Body of pancreas (tissue), 4 donors: ENCODE measurements at regions not wholly inside any gene's neighbourhood (a gene's known extent, or its start where the extent isn't known, plus 50 kb on each side); places are given as distances from the start of the nearest gene placed in this dataset.

Experiments
- ATAC-seq: fragments of 150-250 bp; one replicate; pipeline ENCODE4 v1.9.1; 2016
- DNase-seq, 4 donors: peaks; one replicate each; pipeline ENCODE4 v3.0.0-alpha.2; 2019
- H3K27ac ChIP-seq, 4 donors: fragments of 200-600 bp; sonication (generic); 1 replicate in 3 of 4; 2 replicates in 1 of 4; pipeline versions ENCODE4 v1.5.1 to v1.6.1; 2016 to 2019; ENCODE audit warnings: mild to moderate bottlenecking in 1 of 4, mixed read lengths in 1 of 4, moderate library complexity in 1 of 4
- H3K27me3 ChIP-seq, 2 donors: fragments of 200-600 bp; sonication (generic); one replicate each; pipeline ENCODE4 v1.6.0; 2016; ENCODE audit warnings: mild to moderate bottlenecking in 1 of 2
- H3K36me3 ChIP-seq, 2 donors: fragments of 200-600 bp; sonication (generic); replicated peaks in 1 of 2; 2 replicates each; pipeline ENCODE4 v1.5.1; 2016; ENCODE audit warnings: low read depth in 2 of 2; ENCODE audit not compliant: insufficient read depth in 1 of 2
- H3K4me1 ChIP-seq: fragments of 200-600 bp; sonication (generic); one replicate; pipeline ENCODE4 v1.6.0; 2016
- H3K4me3 ChIP-seq, 2 donors: fragments of 200-600 bp; sonication (generic); 1 replicate in 1 of 2; 2 replicates in 1 of 2; pipeline ENCODE4 v1.5.1; 2016 to 2019
- H3K9me3 ChIP-seq, 3 donors: fragments of 200-600 bp; sonication (generic); 1 replicate in 2 of 3; 2 replicates in 1 of 3; pipeline ENCODE4 v1.5.1; 2016
- CTCF ChIP-seq, 7 experiments: fragments of 450-650 bp in 4 of 7; fragments of 200-600 bp in 3 of 7; sonication (generic) in 3 of 7; IDR thresholded peaks; one replicate each; pipeline ENCODE4 v1.5.1; 2016 to 2019; ENCODE audit warnings: antibody characterized with exemption in 7 of 7
- POLR2A ChIP-seq, 3 donors: fragments of 450-650 bp; IDR thresholded peaks; one replicate each; pipeline ENCODE4 v1.6.1; 2016; ENCODE audit warnings: antibody characterized with exemption in 3 of 3, mild to moderate bottlenecking in 2 of 3
- WGBS, 2 donors: methylation state at CpG; one replicate each; pipeline ENCODE4 v1.1.5; 2017; 5-methylcytosine and 5-hydroxymethylcytosine counted together
- intact Hi-C: fragments of 100-400 bp; cut with DNase I; formaldehyde crosslinking; loops from one replicate; pipeline ENCODE4 v1.15.1; 2023

- no peak for TF ChIP-seq CTCF (IDR thresholded peaks at IDR 0.05)
- no peak for TF ChIP-seq POLR2A (IDR thresholded peaks at IDR 0.05)
- WGBS, 2 donors: 66 to 74% methylated on average over 3 of the region's 3 CpGs
- intact Hi-C loops: no loop called here
These were observed 554.8 kb upstream of the PABPC4L start for GRCh38 chr4:134756421-134756820.

GRCh38 chr4:134754301-134755019 lies 552.9 kb upstream of the PABPC4L start:
- H3K27me3 ChIP-seq: no peaks in the 10 kb centered on the region
- H3K4me3 ChIP-seq: no peak overlapping the region
- no peak for DNase-seq
- intact Hi-C loops: no loop called here
- 51 to 56% methylated on average over 6 of the region's 6 CpGs for WGBS, 2 donors
- H3K27ac ChIP-seq: no peak overlapping the region
- no peaks in the 10 kb centered on the region for H3K4me1 ChIP-seq
- TF ChIP-seq POLR2A (IDR thresholded peaks at IDR 0.05) (no peak), CTCF (IDR thresholded peaks at IDR 0.05) (no peak)
- ATAC-seq: no peak
- no peaks in the 10 kb centered on the region for H3K36me3 ChIP-seq
- no peaks in the 10 kb centered on the region for H3K9me3 ChIP-seq

More at GRCh38 chr4:134756421-134756820, 554.8 kb upstream of the PABPC4L start:
- Histone ChIP-seq H3K4me1 (no peaks in the 10 kb centered on the region), H3K4me3 (no peak overlapping the region), H3K9me3 (no peaks in the 10 kb centered on the region), H3K27ac (no peak overlapping the region), H3K27me3 (no peaks in the 10 kb centered on the region), H3K36me3 (no peaks in the 10 kb centered on the region)
- no peak for ATAC-seq
- DNase-seq: no peak

DNA sequence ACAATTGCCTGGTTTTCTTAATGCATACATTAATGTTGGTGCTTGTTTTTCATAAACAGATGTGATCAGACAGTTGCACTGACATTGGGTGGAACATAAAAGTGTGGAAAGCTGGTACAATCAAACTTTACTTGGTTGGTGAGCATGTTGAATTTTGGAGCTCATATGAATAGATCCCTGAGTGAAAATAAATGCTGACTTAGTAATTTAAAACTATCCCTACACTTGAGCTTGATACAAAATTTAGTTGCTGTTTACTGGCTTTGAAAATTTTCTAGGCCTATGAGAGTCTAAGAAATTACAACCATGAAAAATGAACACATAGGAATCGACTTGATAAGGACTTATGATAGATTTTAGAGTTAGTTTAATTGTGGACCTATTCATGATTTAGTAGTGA lies 551.8 kb upstream of the PABPC4L start:
- H3K4me3 ChIP-seq: no peak overlapping the region
- TF ChIP-seq POLR2A (IDR thresholded peaks at IDR 0.05): no peak
- TF ChIP-seq CTCF (IDR thresholded peaks at IDR 0.05): no peak
- WGBS, 2 donors: 46 to 48% methylated on average over 1 of the region's 1 CpG
- no peaks in the 10 kb centered on the region for H3K27me3 ChIP-seq
- intact Hi-C loops: no loop called here
- ATAC-seq: no peak
- H3K4me1 ChIP-seq: no peaks in the 10 kb centered on the region
- no peaks in the 10 kb centered on the region for H3K36me3 ChIP-seq
- DNase-seq: no peak
- no peak overlapping the region for H3K27ac ChIP-seq
- no peaks in the 10 kb centered on the region for H3K9me3 ChIP-seq

DNA sequence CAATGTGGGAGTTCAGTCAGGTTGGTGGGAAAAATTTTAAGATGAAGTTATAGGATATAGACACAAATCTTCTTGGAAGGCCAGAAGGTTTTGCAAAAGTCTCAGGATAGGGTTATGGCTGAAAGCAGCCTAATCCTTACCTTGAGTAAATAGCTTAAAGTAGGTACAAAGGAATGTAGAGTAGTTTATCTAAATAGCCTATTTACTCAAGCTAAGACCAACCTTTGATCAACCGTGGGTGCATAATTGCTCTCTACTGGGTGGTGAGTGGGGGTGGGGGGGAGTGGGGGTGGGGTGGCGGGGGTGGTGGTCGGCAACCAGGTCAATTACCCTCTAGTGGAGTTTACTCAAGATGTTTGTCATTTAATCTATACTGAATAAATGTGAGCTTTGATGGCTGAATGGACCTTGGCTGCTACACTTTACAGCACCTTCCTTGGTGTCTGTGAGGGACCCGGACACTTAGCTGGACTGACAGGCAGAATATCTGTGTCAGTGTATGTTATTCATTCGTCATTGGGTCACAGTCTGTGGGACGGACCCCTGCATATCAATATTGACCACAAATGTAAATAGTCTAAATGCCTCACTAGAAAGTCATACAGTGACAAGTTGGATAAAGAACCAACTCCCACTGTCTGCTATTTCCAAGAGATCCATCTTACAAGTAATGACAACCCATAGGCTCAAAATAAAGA lies 545.7 kb upstream of the PABPC4L start:
- TF ChIP-seq CTCF (IDR thresholded peaks at IDR 0.05) (no peak), POLR2A (IDR thresholded peaks at IDR 0.05) (no peak)
- no peak for DNase-seq
- H3K27ac ChIP-seq: no peak overlapping the region
- H3K4me1 ChIP-seq: no peaks in the 10 kb centered on the region
- no peak for ATAC-seq
- intact Hi-C loops: no loop called here
- 21 to 25% methylated on average over 6 of the region's 6 CpGs for WGBS, 2 donors
- no peaks in the 10 kb centered on the region for H3K9me3 ChIP-seq
- H3K36me3 ChIP-seq: no peaks in the 10 kb centered on the region
- H3K27me3 ChIP-seq: no peaks in the 10 kb centered on the region
- H3K4me3 ChIP-seq: no peak overlapping the region
